HEK293T (cell line): ENCODE measurements at regions not wholly inside any gene's neighbourhood (a gene's known extent, or its start where the extent isn't known, plus 50 kb on each side); places are given as distances from the start of the nearest gene placed in this dataset.
"Not testable (repeated sequence)": the region's sequence is repeated elsewhere in the genome, so short reads cannot be mapped to it uniquely, and the experiment has no call there.

Experiments
- CTCF ChIA-PET: fragments of 350-600 bp; formaldehyde crosslinking; extraction: SDS; loops from one replicate; lab custom pipeline; 2021; ENCODE audit warnings: antibody characterized with exemption, inconsistent platforms; lab: Yijun Ruan, JAX
- POLR2A ChIA-PET: fragments of 350-600 bp; formaldehyde crosslinking; extraction: SDS; loops from one replicate; lab custom pipeline; 2020; ENCODE audit warnings: antibody characterized with exemption, inconsistent platforms; lab: Yijun Ruan, JAX
- DNase-seq: peaks from one replicate; pipeline ENCODE4 v3.0.0; 2012; ENCODE audit warnings: mixed read lengths; ENCODE audit errors: extremely low spot score
- ARNT ChIP-seq: fragments of 450-650 bp; IDR thresholded peaks from 2 replicates; pipeline ENCODE4 v1.6.1; 2017; ENCODE audit warnings: mild to moderate bottlenecking
- BHLHE40 ChIP-seq: fragments of 450-650 bp; IDR thresholded peaks from 2 replicates; pipeline ENCODE4 v1.6.1; 2016; ENCODE audit warnings: mild to moderate bottlenecking, moderate library complexity, borderline replicate concordance
- CTBP1 ChIP-seq: fragments of 450-650 bp; IDR thresholded peaks from 2 replicates; pipeline ENCODE4 v1.6.1; 2016; ENCODE audit warnings: borderline replicate concordance
- ELF4 ChIP-seq: fragments of 450-650 bp; IDR thresholded peaks from 2 replicates; pipeline ENCODE4 v1.6.1; 2017; ENCODE audit warnings: antibody characterized with exemption
- FOXA1 ChIP-seq: fragments of 450-650 bp; IDR thresholded peaks from 2 replicates; pipeline ENCODE4 v1.6.1; 2016; ENCODE audit warnings: mild to moderate bottlenecking
- FOXK2 ChIP-seq: fragments of 450-650 bp; IDR thresholded peaks from 2 replicates; pipeline ENCODE4 v1.6.1; 2016; ENCODE audit warnings: mild to moderate bottlenecking
- FOXM1 ChIP-seq: fragments of 450-650 bp; IDR thresholded peaks from 2 replicates; pipeline ENCODE4 v1.6.1; 2017; ENCODE audit warnings: mild to moderate bottlenecking, borderline replicate concordance
- HDGF ChIP-seq: fragments of 450-650 bp; IDR thresholded peaks from 2 replicates; pipeline ENCODE4 v1.6.1; 2017; ENCODE audit warnings: antibody characterized with exemption, borderline replicate concordance
- L3MBTL2 ChIP-seq: fragments of 450-650 bp; conservative IDR thresholded peaks from 2 replicates; pipeline ENCODE4 v1.6.1; 2016; ENCODE audit warnings: mild to moderate bottlenecking
- LEF1 ChIP-seq: fragments of 450-650 bp; IDR thresholded peaks from 2 replicates; pipeline ENCODE4 v1.6.1; 2017; ENCODE audit warnings: mild to moderate bottlenecking, borderline replicate concordance
- NFRKB ChIP-seq: fragments of 450-650 bp; IDR thresholded peaks from 2 replicates; pipeline ENCODE4 v1.6.1; 2016; ENCODE audit warnings: mild to moderate bottlenecking, moderate library complexity
- PKNOX1 ChIP-seq: fragments of 450-650 bp; IDR thresholded peaks from 2 replicates; pipeline ENCODE4 v1.6.1; 2016
- SP1 ChIP-seq: fragments of 450-650 bp; IDR thresholded peaks from 2 replicates; pipeline ENCODE4 v1.6.1; 2017
- SUZ12 ChIP-seq: fragments of 450-650 bp; IDR thresholded peaks from 2 replicates; pipeline ENCODE4 v1.6.1; 2016; ENCODE audit warnings: mild to moderate bottlenecking
- TARDBP ChIP-seq: fragments of 450-650 bp; IDR thresholded peaks from 2 replicates; pipeline ENCODE4 v1.6.1; 2016
- ZNF384 ChIP-seq: fragments of 450-650 bp; IDR thresholded peaks from 2 replicates; pipeline ENCODE4 v1.6.1; 2016

DNA sequence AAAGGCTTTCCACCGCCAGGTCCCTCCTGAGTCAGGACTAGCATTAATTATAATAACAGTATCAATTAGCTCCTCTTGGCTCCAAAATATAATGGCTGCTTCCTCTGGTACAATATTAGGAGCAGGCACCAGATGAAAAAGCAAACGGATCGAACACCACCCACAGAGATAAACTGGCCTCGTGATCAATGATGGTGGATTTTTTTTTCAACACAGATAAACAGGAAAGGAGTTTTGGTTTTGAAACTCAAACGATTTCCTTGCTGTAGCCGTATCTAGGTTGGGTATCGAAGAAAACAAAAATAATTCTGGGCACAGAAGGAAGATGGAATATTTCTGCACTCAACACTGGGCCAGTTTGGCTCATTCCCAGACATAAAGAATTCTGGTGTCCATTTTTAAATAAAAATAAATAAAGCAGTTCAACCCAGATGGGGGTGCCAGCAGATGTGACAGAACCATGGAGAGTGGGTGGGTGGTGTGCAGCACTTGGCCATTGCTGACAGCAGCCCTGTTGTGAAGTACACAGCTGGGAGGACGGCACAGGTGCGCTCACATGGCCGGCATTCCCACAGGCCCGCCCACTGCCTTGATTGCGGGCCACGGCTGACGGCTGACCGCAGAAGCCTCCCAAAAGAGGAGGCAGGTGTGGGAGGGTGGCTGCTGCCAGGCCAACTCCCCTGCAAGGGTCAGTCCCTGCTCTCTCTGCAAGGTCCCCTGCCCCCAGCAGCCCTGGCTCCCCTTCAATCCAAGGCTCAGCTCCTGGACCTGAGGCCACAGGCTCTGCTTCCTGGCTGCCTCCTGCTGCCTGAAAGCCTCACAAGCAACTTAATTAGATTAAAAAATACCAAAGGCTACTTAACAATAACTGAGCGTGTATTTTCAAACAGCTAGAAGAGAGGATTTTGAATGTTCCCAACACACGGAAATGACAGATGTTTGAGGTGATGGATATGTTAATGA is 351.9 kb upstream of the ID2 start:
- POLR2A ChIA-PET, result no interaction called here
- DNase-seq, result no peak
- TF ChIP-seq ARNT (no peak), BHLHE40 (no peak), L3MBTL2 (no peak), ELF4 (no peak), SP1 (no peak), FOXK2 (no peak), HDGF (no peak), LEF1 (no peak), FOXM1 (no peak), TARDBP (no peak), CTBP1 (no peak), ZNF384 (no peak), SUZ12 (no peak), NFRKB (no peak), PKNOX1 (no peak)
- CTCF ChIA-PET, result interaction anchor here (0.7 kb wide), 1 partner anchor 202 kb away, joined by 3 read pairs; no protein-coding TSS in a partner anchor

DNA sequence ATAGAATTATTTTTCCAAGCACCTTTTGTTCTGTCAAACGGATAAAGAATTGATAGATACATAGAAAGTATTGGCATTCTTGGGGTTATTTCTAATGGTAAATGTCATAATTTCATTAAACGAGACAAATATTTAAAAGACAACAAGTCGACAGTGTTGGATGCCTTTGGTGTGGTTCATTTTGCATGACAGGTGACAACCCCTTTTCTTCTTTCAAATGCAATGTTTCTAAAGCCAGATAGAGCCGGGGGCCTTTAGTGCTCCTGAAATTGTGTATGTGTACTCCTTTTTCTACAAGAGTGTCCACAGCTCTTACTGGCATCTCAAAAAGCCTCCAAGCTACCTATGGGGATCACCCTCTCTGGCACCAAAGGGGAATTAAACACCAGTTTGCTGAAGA is 350.8 kb upstream of the ID2 start:
- no peak for DNase-seq

DNA sequence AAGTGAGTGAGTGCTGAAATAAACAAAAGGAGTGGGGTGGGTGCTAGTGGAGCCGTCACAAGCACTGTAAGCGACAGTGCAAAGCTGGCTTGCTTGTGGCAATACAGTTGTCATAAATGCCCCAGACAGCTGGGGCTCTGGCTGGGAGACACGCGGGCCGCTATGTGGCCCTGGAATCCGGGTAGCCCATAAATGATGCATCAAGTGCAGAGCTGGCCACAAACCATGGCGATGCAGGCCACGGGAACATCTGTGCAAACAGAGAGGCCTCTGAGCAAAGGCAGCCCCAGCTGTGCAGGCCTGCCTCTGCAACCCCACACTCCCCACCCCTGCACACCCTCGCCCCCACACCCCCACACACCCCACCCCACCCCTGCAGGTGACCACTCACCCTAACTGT is 349.2 kb upstream of the ID2 start:
- POLR2A ChIA-PET, result no interaction called here
- CTCF ChIA-PET, result no interaction called here
- no peak for TF ChIP-seq L3MBTL2
- DNase-seq, result no peak

More for the DNA sequence above, 350.8 kb upstream of the ID2 start:
- POLR2A ChIA-PET, result no interaction called here
- TF ChIP-seq FOXK2 (no peak), HDGF (no peak), ZNF384 (no peak), ELF4 (no peak), CTBP1 (no peak), SUZ12 (no peak), ARNT (no peak), BHLHE40 (no peak), L3MBTL2 (no peak), NFRKB (no peak), TARDBP (no peak), LEF1 (no peak), FOXA1 (no peak)
- CTCF ChIA-PET, result no interaction called here

DNA sequence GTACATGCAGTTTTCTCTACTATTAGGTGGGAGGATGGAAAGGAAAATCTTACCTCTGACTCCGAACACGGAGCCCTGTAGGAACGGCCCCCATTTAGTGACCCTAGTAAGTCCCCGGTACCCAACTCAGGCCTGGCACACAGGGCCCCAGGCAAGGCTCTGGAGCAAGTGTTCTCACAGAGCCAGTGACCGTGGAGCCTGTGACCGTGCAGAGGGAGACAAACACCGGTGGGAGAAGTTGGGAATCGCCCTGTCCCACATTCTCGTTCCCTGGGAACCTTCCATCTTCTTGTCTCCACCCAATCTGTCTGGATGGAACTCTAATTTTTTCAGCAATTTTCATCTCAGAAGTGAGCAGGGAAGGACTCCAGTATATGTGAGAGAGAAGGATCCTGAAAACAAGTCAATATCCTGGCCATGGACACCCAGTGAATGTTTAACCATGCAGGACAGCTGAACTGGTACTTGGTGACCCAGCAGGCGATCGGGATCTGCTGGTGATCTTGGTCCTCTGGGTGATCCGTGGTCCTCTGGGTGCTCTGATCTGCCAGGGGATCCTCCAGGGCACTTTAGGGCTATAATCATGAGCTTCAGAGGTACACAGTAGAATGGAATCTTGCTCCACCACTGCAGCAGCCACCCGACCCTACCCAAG is 348.6 kb upstream of the ID2 start:
- TF ChIP-seq ARNT (no peak), L3MBTL2 (no peak), HDGF (no peak), ELF4 (no peak)
- no peak for DNase-seq
- ChIA-PET POLR2A (no interaction called here), CTCF (no interaction called here)

GRCh38 chr2:8333832-8334187 is 348.0 kb upstream of the ID2 start:
- POLR2A ChIA-PET, result not testable (repeated sequence)

GRCh38 chr2:8334866-8335325 is 347.0 kb upstream of the ID2 start:
- DNase-seq, result no peak
- POLR2A ChIA-PET, result no interaction called here
- TF ChIP-seq CTBP1, result no peak
- TF ChIP-seq BHLHE40, result no peak
- TF ChIP-seq L3MBTL2, result no peak
- no peak for TF ChIP-seq ELF4
- TF ChIP-seq SP1, result no peak
- no peak for TF ChIP-seq FOXA1
- no peak for TF ChIP-seq ZNF384
- no peak for TF ChIP-seq TARDBP
- no peak for TF ChIP-seq HDGF
- no peak for TF ChIP-seq ARNT
- TF ChIP-seq NFRKB, result no peak
- TF ChIP-seq FOXM1, result no peak
- TF ChIP-seq PKNOX1, result no peak
- TF ChIP-seq SUZ12, result no peak
- TF ChIP-seq FOXK2, result no peak
- CTCF ChIA-PET, result no interaction called here

More at GRCh38 chr2:8333832-8334187, 348.0 kb upstream of the ID2 start:
- DNase-seq, CTCF ChIA-PET: not testable (repeated sequence)

GRCh38 chr2:8335801-8336200 is 346.1 kb upstream of the ID2 start:
- CTCF ChIA-PET, result no interaction called here
- POLR2A ChIA-PET, result no interaction called here
- no peak for TF ChIP-seq ARNT
- TF ChIP-seq HDGF, result no peak
- no peak for TF ChIP-seq SUZ12
- no peak for TF ChIP-seq BHLHE40
- no peak for TF ChIP-seq LEF1
- no peak for TF ChIP-seq L3MBTL2
- no peak for DNase-seq
